ENCODE measurements at regions not wholly inside any gene's neighbourhood (a gene's known extent, or its start where the extent isn't known, plus 50 kb on each side); places are given as distances from the start of the nearest gene placed in this dataset.
"Not testable (repeated sequence)": the region's sequence is repeated elsewhere in the genome, so short reads cannot be mapped to it uniquely, and the experiment has no call there.

DNA sequence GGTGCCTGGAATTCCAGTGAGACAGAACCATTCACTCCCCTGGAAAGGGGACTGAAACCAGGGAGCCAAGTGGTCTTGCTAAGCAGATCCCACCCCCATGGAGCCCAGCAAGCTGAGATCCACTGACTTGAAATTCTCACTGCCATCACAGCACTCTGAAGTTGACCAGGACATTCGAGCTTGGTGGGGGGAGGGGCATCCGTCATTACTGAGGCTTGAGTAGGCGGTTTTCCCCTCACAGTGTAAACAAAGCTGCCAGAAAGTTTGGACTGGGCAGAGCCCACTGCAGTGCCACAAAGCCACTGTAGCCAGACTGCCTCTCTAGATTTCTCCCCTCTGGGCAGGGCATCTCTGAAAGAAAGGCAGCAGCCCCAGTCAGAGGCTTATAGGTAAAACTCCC lies 623.9 kb upstream of the CCDC179 start:
- DNase-seq (ENCODE audit: low spot score) = not testable (repeated sequence)

DNA sequence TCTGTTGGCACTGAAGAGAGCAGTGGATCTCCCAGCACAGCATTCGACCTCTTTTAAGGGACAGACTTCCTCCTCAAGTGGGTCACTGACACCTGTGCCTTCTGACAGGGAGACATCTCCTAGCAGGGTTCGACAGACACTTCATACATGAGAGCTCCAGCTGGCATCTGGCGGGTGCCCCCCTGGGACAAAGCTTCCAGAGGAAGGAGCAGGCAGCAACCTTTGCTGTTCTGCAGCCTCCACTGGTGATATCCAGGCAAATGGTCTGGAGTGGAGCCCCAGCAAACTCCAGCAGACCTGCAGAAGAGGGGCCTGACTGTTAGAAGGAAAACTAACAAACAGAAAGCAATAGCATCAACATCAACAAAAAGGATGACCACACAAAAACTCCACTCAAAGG lies 624.3 kb upstream of the CCDC179 start:
- not testable (repeated sequence) for DNase-seq (ENCODE audit: low spot score)

DNA sequence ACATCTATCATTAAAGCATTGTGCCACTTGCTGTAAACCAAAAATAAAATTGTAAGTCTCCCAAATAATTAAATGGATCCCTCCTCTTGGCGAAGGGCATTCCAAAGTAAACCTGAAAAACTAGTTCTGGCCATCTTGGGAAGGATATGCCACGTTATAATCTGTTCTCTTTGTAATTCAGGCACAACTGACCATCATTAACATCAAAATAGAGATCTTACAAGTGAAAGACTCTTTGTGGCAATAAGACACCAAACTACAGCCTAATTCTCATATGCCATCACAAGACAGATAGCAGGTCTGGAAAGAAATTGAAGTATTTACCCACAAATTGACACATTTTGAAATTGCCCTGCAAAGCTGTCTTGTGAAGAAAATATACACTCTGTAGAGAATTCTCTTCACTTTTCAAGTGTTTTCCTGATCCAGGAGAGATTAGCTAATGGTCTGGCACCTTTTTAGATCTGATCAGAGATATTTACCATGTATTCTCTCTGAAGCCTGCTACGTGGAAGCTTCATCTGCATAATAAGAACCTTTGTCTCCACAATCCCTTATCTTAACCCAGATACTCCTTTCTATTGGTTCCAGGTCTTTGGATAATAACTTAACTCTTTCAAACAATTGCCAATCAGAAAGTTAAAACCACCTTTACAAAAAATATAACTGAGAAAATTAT lies 630.4 kb upstream of the CCDC179 start:
- no peak for DNase-seq (ENCODE audit: low spot score)

- no peak for DNase-seq (ENCODE audit: low spot score)
Observed at GRCh38 chr11:23494981-23495380, 634.7 kb upstream of the CCDC179 start.

GRCh38 chr11:23496340-23496739 lies 636.1 kb upstream of the CCDC179 start:
- no peak for DNase-seq (ENCODE audit: low spot score)

- no peak for DNase-seq (ENCODE audit: low spot score)
Observed at GRCh38 chr11:23497040-23497439, 636.8 kb upstream of the CCDC179 start.

- no peak for DNase-seq (ENCODE audit: low spot score)
Observed at GRCh38 chr11:23502389-23502788, 642.1 kb upstream of the CCDC179 start.

DNA sequence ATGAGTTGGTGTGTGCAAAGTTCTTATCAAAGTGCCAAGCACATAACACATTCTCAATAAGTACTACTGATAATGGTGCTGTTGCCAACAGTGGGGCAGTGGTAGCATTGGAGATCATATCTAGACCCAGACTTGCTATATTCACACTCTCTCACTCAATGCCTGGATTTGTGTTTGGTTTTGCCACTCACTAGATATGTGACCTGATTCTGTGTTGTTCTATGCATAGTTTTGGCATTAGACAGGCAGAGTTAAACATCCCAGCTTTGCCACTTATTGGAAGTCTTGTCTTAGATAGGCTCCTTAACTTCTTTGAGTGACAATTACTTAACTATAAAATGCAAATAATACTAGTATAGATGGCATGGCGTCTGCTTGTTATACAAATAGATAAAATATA lies 642.6 kb upstream of the CCDC179 start:
- DNase-seq (ENCODE audit: low spot score) = no peak

DNA sequence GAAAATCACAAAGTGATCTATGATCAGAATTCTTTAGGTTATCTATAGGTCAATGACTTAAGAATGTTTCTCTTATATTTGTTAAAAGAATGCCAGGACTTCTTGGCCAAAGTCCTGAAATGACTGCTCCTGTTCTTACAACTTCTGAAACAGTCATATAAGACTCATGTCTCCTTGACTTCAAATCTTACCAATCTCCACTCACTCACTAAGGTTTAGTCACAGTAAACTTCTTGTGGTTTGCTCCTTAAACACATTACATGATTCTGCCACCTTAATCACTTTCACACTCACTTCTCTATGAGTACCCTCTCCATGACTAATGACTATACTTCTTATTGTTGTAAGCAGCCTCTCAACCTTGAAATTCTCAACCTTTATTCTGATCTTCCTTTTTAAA lies 648.7 kb upstream of the CCDC179 start:
- no peak for DNase-seq (ENCODE audit: low spot score)

DNA sequence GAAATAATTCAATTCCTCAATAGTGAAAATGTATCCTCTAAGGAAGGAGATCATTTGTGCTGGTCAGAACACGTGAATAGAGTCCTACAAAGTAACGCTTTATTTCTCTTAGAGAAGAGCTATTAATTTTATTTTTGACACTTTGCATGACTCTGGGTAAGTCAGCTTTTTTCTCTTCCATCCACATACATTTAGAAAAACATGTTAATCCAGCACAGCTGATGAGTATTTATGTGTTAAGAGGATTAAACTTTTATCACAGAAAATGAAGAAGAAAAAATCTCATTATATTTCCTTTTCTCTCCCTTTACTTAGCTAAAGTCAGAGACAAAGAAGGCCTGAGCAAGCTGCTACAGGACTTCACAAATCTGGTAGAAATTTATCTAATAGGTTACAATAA lies 649.5 kb upstream of the CCDC179 start:
- no peak for DNase-seq (ENCODE audit: low spot score)

GRCh38 chr11:23519194-23519593 lies 658.9 kb upstream of the CCDC179 start:
- DNase-seq (ENCODE audit: low spot score) = no peak

GRCh38 chr11:23520226-23520960 lies 660.1 kb upstream of the CCDC179 start:
- DNase-seq (ENCODE audit: low spot score) = no peak

DNA sequence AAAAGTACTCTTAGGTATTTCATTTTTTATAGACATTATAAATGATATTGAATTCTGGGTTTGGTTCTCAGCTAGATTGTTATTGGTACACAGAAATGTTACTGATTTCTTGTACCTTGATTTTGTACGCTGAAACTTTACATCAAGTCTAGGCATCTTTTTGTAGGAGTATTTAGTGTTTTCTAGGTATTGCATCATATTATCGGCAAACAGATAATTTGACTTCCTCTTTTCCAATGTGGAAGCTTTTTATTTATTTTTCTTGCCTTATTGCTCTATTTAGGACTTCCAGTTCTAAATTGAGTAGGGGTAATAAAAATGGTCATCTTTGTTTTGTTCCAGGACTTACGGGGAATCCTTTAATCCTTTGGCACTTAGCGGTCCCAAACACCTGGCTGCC lies 676.6 kb upstream of the CCDC179 start:
- no peak for DNase-seq (ENCODE audit: low spot score)

DNA sequence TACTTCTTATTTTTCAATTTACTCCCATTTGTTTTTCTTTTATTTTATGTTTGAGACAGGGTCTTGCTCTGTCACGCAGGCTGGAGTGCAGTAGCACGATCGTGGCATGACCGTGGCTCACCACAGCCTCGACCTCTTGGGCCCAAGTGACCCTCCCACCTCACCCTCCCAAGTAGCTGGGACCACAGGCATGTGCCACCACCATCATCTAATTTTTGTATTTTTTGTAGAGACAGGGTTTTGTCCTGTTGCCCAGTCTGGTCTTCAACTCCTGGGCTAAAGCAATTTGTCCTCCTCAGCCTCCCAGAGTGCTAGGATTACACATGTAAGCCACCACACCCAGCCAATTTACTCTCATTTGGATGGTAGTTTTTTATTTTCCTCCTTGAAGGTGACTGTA lies 679.3 kb upstream of the CCDC179 start:
- no peak for DNase-seq (ENCODE audit: low spot score)

DNA sequence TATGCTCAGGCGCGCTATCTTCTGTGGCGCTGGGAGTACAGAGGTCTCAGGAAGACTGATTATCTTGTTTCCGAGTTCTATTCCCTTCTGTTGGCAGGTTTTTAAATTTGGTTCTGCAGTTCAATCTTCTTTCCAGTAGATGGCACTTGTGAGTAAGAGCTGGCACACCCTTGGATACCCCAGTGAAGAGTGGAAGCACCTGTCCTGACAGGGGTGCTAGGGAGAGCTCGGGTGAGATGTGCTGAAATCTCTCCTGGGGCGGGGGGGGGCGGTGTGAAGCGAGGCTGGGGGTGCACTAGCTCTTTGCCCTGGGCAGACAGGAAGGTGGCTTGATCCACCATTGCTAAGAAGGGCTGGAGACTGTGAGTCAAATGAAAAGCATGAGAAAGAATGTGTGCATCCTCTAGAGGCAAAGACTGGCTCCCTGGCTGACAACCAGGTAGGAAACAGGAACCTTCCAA lies 679.9 kb upstream of the CCDC179 start:
- peak; percentile 10 for DNase-seq (ENCODE audit: low spot score)

- no peak for DNase-seq (ENCODE audit: low spot score)
Observed at GRCh38 chr11:23542189-23542588, 681.9 kb upstream of the CCDC179 start.

DNA sequence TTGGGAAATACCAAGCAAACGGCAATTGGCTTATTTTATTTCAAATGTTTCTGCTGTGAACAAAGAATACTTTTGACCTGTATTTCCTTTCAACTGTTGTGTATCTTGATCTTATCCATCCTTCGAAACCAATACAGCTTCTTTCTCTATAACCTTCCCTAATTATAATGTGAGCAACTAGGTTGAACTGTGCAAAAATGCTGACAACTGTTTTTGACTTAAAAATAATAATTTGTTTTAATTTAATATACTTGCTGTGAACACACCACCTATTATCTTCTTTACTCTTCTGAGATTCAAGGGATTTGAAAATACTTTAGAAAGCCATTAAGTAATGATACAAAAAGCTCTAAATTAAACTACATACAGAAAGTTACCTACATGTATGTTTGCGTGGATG lies 682.5 kb upstream of the CCDC179 start:
- DNase-seq (ENCODE audit: low spot score) = no peak

- DNase-seq (ENCODE audit: low spot score) = no peak
Observed at GRCh38 chr11:23543651-23544222, 683.5 kb upstream of the CCDC179 start.

DNA sequence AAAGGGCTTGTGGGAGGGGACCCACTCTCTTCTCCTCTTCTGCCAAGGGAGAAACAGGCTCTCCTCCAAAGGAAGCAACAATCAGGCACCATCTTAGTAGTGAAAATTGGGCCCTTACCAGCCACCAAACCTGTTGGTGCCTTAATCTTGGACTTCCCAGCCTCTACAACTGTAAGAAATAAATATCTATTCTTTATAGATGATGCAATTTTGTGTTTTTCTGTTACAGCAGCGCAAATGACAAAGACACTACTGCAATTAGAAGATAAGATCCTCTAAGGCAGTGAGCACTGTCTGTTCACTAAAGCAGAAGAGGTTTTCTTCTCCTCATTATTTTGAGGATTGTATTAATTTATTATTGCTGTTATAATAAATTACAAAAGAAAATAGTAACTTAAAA lies 691.4 kb upstream of the CCDC179 start:
- DNase-seq (ENCODE audit: low spot score) = no peak

- DNase-seq (ENCODE audit: low spot score) = no peak
Observed at GRCh38 chr11:23554002-23554401, 693.7 kb upstream of the CCDC179 start.

GRCh38 chr11:23555085-23555484 lies 694.8 kb upstream of the CCDC179 start:
- no peak for DNase-seq (ENCODE audit: low spot score)

DNA sequence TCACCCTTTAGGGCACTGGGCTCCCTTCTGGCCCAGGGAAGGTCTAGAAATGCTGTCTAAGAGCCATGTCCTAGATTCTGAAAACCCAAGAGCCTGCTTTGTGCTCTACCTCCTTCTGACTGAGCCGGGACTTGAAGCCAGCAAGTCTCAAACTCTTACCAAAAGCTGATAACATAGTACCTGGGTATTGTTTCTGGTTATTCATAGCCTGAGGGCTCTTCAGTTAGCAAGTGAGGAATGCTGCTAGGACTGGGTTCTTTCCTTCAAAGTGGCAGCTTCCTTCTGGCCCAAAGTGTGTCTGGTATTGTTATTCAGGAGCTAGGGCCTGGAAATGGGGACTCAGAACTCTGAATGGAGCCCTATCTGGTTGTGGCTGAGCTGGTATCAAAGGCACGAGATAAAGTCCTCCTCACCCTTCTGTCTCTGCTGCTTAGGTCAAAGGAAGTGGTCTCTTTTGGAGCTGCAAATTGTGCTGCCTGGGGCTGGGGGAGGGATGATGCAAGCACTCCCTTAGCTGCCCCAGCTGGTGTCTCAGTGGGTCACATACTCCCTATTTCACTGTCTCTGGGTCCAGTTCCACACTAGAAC lies 696.0 kb upstream of the CCDC179 start:
- no peak for DNase-seq (ENCODE audit: low spot score)

DNA sequence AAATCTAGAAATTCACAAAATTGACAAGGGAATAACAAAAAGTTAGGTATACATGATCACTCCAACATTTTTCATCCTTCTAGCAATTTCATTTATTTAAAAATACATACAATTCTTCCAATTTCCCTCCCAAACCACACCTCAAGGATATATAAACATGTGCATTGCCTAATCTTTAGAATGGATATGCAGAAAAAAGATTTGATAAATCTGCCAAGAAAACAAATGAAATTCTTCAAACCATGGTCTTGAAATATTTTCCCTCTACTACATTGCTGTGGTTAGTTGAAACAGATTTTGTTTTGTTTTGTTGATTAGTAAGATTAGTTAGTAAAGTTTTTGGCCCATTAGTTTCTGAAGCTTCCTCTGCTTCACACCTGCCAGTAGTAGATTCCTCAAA lies 703.3 kb upstream of the CCDC179 start:
- no peak for DNase-seq (ENCODE audit: low spot score)

Data from CD4-positive, alpha-beta T cell treated with Interleukin-15 for 4 hours (primary cell).